HepG2 (cell line): ENCODE measurements at regions not wholly inside any gene's neighbourhood (a gene's known extent, or its start where the extent isn't known, plus 50 kb on each side); places are given as distances from the start of the nearest gene placed in this dataset.
A peak's percentile ranks its signal among the peaks of the same experiment; 100 is the strongest.

Source experiments
- ATAC-seq: fragments of 200-7000 bp; cut with Tn5 transposase; 3 replicates; pipeline ENCODE4 v1.9.1; 2020; ENCODE audit warnings: mild to moderate bottlenecking, moderate library complexity
- BruUV-seq: library from RNA; stranded (reverse); fragments of 400-500 nt; replicated peaks from 2 replicates; lab custom pipeline; 2021; lab: Mats Ljungman, UMichigan
- CTCF ChIA-PET: fragments of 300-600 bp; formaldehyde crosslinking; extraction: SDS; loops from one replicate; lab custom pipeline; 2021; ENCODE audit warnings: low total read pairs, inconsistent platforms, low intra/inter-chr PET ratio; lab: Yijun Ruan, JAX
- POLR2A ChIA-PET: fragments of 350-600 bp; sonication (Branson Sonifier 250); formaldehyde crosslinking; loops from one replicate; lab custom pipeline; 2020; ENCODE audit warnings: antibody characterized with exemption, inconsistent platforms; lab: Yijun Ruan, JAX
- DNase-seq: peaks from one replicate; pipeline ENCODE4 v3.0.0-alpha.2; 2015; ENCODE audit warnings: low spot score
- FAIRE-seq: peaks from 3 replicates; lab custom pipeline; 2011; peaks lifted over from hg19 to GRCh38; lab: Jason Lieb, UNC
- H2AFZ ChIP-seq: one replicate; pipeline ENCODE4 v1.6.1; 2011; ENCODE audit warnings: low read length, inconsistent platforms
- H3K27ac ChIP-seq: fragments of 300-600 bp; 3 replicates; pipeline ENCODE4 v1.8.0; 2011; ENCODE audit warnings: mixed run types, mild to moderate bottlenecking, mixed read lengths, low read length, inconsistent platforms; ENCODE audit not compliant: insufficient read depth; ENCODE audit errors: extremely low read length
- H3K27me3 ChIP-seq, 2 experiments: fragments of 200-600 bp in 1 of 2; 2 replicates in 1 of 2; 3 replicates in 1 of 2; pipeline versions ENCODE4 v1.6.0 to v1.8.0; 2011; ENCODE audit warnings: low read length in 2 of 2, mild to moderate bottlenecking in 2 of 2, moderate library complexity in 2 of 2, inconsistent platforms in 1 of 2; ENCODE audit not compliant: insufficient read depth in 2 of 2, control insufficient read depth in 1 of 2
- H3K36me3 ChIP-seq, 2 experiments: fragments of 200-600 bp in 1 of 2; replicated peaks in 1 of 2; 2 replicates in 1 of 2; 3 replicates in 1 of 2; pipeline versions ENCODE4 v1.5.1 to v1.8.0; 2011; ENCODE audit warnings: low read length in 2 of 2, inconsistent platforms in 1 of 2; ENCODE audit not compliant: insufficient read depth in 2 of 2, control insufficient read depth in 1 of 2
- H3K4me1 ChIP-seq: 2 replicates; pipeline ENCODE4 v1.5.1; 2012; ENCODE audit warnings: low read length, inconsistent platforms; ENCODE audit not compliant: insufficient read depth
- H3K4me2 ChIP-seq: 2 replicates; pipeline ENCODE4 v1.6.0; 2011; ENCODE audit warnings: low read depth, low read length, inconsistent platforms
- H3K4me3 ChIP-seq, 3 experiments: fragments of 200-600 bp in 1 of 3; sonication (generic), shearing (Covaris generic) in 1 of 3; replicated peaks in 1 of 3; 2 replicates each; pipeline ENCODE4 v1.5.1; 2011 to 2016; ENCODE audit warnings: low read length in 3 of 3, inconsistent platforms in 2 of 3, low read depth in 2 of 3, mild to moderate bottlenecking in 2 of 3, control low read depth in 1 of 3, mixed read lengths in 1 of 3; ENCODE audit not compliant: insufficient read depth in 1 of 3
- H3K79me2 ChIP-seq: one replicate; pipeline ENCODE4 v1.6.1; 2011; ENCODE audit warnings: low read length, inconsistent platforms; ENCODE audit not compliant: insufficient read depth
- H3K9ac ChIP-seq: 2 replicates; pipeline ENCODE4 v1.6.0; 2011; ENCODE audit warnings: mild to moderate bottlenecking, low read depth, low read length, inconsistent platforms; ENCODE audit not compliant: insufficient read depth
- H3K9me3 ChIP-seq: 2 replicates; pipeline ENCODE4 v1.5.1; 2012; ENCODE audit warnings: mild to moderate bottlenecking, low read length
- H4K20me1 ChIP-seq: 2 replicates; pipeline ENCODE4 v1.6.0; 2011; ENCODE audit warnings: inconsistent platforms, mild to moderate bottlenecking, low read length, moderate library complexity; ENCODE audit not compliant: insufficient read depth
- KAT7 ChIP-seq: IDR thresholded peaks from 2 replicates; pipeline ENCODE4 v1.6.1; 2018; ENCODE audit warnings: borderline replicate concordance, missing compliant biosample characterization
- LCORL ChIP-seq, 2 experiments: fragments of 450-650 bp in 1 of 2; sonication (generic) in 1 of 2; formaldehyde crosslinking in 1 of 2; IDR thresholded peaks; 2 replicates each; pipeline versions ENCODE4 v1.5.0 to v1.6.1; 2017 to 2020; ENCODE audit warnings: antibody characterized with exemption in 1 of 2, missing genetic modification reagents in 1 of 2
- NCOR1 ChIP-seq: fragments of 200-600 bp; sonication (generic); IDR thresholded peaks from 2 replicates; pipeline ENCODE4 v1.7.0; 2017; ENCODE audit warnings: antibody characterized with exemption, low read length, borderline replicate concordance
- RARG ChIP-seq: sonication (generic); formaldehyde crosslinking; IDR thresholded peaks from 2 replicates; pipeline ENCODE4 v1.4.0; 2020; ENCODE audit warnings: low read depth, mild to moderate bottlenecking, missing genetic modification reagents
- STAG1 ChIP-seq: sonication (generic); formaldehyde crosslinking; IDR thresholded peaks from 2 replicates; pipeline ENCODE4 v1.4.0; 2020; ENCODE audit warnings: missing genetic modification reagents
- WGBS: methylation state at CpG from one replicate; pipeline ENCODE4 v1.1.6; 2017; ENCODE audit warnings: low lambda C conversion rate; 5-methylcytosine and 5-hydroxymethylcytosine counted together
- in situ Hi-C: cut with HindIII; loops from 2 replicates; pipeline ENCODE4 v1.10.0; 2017; ENCODE audit warnings: low pct_unique_long_range_greater_than_20kb; ENCODE audit not compliant: extremely low pct_ligation_motif_present
- intact Hi-C: fragments of 100-400 bp; cut with micrococcal nuclease; formaldehyde crosslinking; loops from one replicate; pipeline ENCODE4 v1.10.0; 2022; ENCODE audit not compliant: unreplicated experiment
- TF ChIP-seq, protein P1 (sequence below): sonication (generic); formaldehyde crosslinking; IDR thresholded peaks from 2 replicates; pipeline ENCODE4 v1.4.0; 2020; ENCODE audit warnings: missing genetic modification reagents, borderline replicate concordance
- TF ChIP-seq, protein P2 (sequence below): sonication (generic); formaldehyde crosslinking; IDR thresholded peaks from 2 replicates; pipeline ENCODE4 v1.4.0; 2020; ENCODE audit warnings: low read depth, mild to moderate bottlenecking, missing genetic modification reagents
- TF ChIP-seq, protein P3 (sequence below): sonication (generic); formaldehyde crosslinking; IDR thresholded peaks from 2 replicates; pipeline ENCODE4; 2020; ENCODE audit warnings: missing genetic modification reagents, mild to moderate bottlenecking, borderline replicate concordance
- TF ChIP-seq, protein P4 (sequence below): sonication (generic); formaldehyde crosslinking; IDR thresholded peaks from 2 replicates; pipeline ENCODE4 v1.5.0; 2020; ENCODE audit warnings: mild to moderate bottlenecking, missing genetic modification reagents, moderate library complexity

DNA sequence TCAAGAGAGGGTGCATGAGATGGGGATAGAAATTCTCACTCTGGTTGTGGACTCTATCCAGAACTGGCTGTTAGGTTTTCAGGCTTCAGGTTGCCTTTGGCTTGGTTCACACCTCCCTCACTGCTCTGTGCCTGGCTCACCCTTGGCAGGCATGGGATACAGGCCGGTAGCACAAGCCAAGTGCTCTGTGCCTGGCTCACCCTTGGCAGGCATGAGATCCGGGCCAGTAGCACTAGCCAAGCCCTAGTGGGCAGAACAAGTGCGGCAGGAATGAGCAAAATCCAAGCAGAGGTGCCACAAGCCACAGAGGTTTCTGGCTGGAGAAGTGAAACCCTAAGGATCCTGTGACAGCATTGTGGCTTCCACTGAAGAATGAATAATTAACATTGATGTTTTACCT, 1642.3 kb downstream of the C4orf33 start (continued):
- TF ChIP-seq, protein P1, sequence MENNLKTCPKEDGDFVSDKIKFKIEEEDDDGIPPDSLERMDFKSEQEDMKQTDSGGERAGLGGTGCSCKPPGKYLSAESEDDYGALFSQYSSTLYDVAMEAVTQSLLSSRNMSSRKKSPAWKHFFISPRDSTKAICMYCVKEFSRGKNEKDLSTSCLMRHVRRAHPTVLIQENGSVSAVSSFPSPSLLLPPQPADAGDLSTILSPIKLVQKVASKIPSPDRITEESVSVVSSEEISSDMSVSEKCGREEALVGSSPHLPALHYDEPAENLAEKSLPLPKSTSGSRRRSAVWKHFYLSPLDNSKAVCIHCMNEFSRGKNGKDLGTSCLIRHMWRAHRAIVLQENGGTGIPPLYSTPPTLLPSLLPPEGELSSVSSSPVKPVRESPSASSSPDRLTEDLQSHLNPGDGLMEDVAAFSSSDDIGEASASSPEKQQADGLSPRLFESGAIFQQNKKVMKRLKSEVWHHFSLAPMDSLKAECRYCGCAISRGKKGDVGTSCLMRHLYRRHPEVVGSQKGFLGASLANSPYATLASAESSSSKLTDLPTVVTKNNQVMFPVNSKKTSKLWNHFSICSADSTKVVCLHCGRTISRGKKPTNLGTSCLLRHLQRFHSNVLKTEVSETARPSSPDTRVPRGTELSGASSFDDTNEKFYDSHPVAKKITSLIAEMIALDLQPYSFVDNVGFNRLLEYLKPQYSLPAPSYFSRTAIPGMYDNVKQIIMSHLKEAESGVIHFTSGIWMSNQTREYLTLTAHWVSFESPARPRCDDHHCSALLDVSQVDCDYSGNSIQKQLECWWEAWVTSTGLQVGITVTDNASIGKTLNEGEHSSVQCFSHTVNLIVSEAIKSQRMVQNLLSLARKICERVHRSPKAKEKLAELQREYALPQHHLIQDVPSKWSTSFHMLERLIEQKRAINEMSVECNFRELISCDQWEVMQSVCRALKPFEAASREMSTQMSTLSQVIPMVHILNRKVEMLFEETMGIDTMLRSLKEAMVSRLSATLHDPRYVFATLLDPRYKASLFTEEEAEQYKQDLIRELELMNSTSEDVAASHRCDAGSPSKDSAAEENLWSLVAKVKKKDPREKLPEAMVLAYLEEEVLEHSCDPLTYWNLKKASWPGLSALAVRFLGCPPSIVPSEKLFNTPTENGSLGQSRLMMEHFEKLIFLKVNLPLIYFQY = no peak

DNA sequence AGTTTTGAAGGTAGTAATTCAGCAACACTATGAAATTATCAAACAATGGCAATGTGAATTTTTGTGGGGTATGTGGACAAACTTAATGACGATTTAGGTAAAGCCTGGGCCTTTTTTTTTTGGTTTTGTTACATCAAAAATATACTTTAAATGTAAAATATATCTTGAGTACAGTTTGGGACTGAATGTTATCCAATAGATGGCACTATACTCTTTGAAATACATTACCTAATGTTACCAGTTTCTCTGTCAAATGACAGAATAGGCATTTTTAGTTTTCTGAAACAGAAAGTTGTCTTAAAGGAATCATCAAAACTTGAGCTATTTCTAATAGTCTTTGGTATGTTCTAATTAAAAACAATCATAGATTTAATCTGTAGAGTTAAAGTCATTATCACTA, 1651.9 kb downstream of the C4orf33 start:
- 0% methylated on average over 1 of the region's 1 CpG for WGBS

More for the DNA sequence above, 1651.9 kb downstream of the C4orf33 start:
- TF ChIP-seq STAG1 (CRISPR knock-in tag) = peak; percentile 45
- TF ChIP-seq, protein P2, sequence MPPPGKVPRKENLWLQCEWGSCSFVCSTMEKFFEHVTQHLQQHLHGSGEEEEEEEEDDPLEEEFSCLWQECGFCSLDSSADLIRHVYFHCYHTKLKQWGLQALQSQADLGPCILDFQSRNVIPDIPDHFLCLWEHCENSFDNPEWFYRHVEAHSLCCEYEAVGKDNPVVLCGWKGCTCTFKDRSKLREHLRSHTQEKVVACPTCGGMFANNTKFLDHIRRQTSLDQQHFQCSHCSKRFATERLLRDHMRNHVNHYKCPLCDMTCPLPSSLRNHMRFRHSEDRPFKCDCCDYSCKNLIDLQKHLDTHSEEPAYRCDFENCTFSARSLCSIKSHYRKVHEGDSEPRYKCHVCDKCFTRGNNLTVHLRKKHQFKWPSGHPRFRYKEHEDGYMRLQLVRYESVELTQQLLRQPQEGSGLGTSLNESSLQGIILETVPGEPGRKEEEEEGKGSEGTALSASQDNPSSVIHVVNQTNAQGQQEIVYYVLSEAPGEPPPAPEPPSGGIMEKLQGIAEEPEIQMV (CRISPR knock-in tag) = no peak
- TF ChIP-seq, protein P3, sequence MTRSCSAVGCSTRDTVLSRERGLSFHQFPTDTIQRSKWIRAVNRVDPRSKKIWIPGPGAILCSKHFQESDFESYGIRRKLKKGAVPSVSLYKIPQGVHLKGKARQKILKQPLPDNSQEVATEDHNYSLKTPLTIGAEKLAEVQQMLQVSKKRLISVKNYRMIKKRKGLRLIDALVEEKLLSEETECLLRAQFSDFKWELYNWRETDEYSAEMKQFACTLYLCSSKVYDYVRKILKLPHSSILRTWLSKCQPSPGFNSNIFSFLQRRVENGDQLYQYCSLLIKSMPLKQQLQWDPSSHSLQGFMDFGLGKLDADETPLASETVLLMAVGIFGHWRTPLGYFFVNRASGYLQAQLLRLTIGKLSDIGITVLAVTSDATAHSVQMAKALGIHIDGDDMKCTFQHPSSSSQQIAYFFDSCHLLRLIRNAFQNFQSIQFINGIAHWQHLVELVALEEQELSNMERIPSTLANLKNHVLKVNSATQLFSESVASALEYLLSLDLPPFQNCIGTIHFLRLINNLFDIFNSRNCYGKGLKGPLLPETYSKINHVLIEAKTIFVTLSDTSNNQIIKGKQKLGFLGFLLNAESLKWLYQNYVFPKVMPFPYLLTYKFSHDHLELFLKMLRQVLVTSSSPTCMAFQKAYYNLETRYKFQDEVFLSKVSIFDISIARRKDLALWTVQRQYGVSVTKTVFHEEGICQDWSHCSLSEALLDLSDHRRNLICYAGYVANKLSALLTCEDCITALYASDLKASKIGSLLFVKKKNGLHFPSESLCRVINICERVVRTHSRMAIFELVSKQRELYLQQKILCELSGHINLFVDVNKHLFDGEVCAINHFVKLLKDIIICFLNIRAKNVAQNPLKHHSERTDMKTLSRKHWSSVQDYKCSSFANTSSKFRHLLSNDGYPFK = no peak
- TF ChIP-seq NCOR1 = no peak
- TF ChIP-seq, protein P4, sequence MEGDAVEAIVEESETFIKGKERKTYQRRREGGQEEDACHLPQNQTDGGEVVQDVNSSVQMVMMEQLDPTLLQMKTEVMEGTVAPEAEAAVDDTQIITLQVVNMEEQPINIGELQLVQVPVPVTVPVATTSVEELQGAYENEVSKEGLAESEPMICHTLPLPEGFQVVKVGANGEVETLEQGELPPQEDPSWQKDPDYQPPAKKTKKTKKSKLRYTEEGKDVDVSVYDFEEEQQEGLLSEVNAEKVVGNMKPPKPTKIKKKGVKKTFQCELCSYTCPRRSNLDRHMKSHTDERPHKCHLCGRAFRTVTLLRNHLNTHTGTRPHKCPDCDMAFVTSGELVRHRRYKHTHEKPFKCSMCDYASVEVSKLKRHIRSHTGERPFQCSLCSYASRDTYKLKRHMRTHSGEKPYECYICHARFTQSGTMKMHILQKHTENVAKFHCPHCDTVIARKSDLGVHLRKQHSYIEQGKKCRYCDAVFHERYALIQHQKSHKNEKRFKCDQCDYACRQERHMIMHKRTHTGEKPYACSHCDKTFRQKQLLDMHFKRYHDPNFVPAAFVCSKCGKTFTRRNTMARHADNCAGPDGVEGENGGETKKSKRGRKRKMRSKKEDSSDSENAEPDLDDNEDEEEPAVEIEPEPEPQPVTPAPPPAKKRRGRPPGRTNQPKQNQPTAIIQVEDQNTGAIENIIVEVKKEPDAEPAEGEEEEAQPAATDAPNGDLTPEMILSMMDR (CRISPR knock-in tag) = peak; percentile 32; the same call in 1 of the 2 replicates
- no peak for TF ChIP-seq LCORL (IDR thresholded peaks at IDR 0.05)
- no peak for TF ChIP-seq LCORL (CRISPR knock-in tag; IDR thresholded peaks at IDR 0.05)
- no peak for TF ChIP-seq RARG (CRISPR knock-in tag)
- no peak for TF ChIP-seq KAT7 (CRISPR knock-in tag)
- no peak overlapping the region for H3K4me2 ChIP-seq
- H3K27me3 ChIP-seq = no peaks in the 10 kb centered on the region; a peak in 1 of 5 replicates
- CTCF ChIA-PET = no interaction called here
- no peak for ATAC-seq
- H4K20me1 ChIP-seq = no peaks in the 10 kb centered on the region
- H3K9me3 ChIP-seq = no peaks in the 10 kb centered on the region
- no peaks in the 10 kb centered on the region for H3K79me2 ChIP-seq
- BruUV-seq = no TSS peak
- no peaks in the 10 kb centered on the region for H3K4me1 ChIP-seq
- in situ Hi-C loops (no loop called here), intact Hi-C loops (loop anchor here (5.0 kb wide), 1 partner anchor 1479 kb away; no protein-coding TSS in a partner anchor)
- no peaks in the 10 kb centered on the region for H3K36me3 ChIP-seq
- H3K27ac ChIP-seq = no peak overlapping the region
- DNase-seq = no peak
- no peak overlapping the region for H3K4me3 ChIP-seq
- POLR2A ChIA-PET = no interaction called here
- no peak overlapping the region for H3K9ac ChIP-seq
- FAIRE-seq = no peak
- H2AFZ ChIP-seq = no peak overlapping the region
